ENCODE measurements at regions not wholly inside any gene's neighbourhood (a gene's known extent, or its start where the extent isn't known, plus 50 kb on each side); places are given as distances from the start of the nearest gene placed in this dataset.
"Not testable (repeated sequence)": the region's sequence is repeated elsewhere in the genome, so short reads cannot be mapped to it uniquely, and the experiment has no call there.

- not testable (repeated sequence) for H3K9me3 ChIP-seq (ENCODE audit: control insufficient read depth, insufficient read depth, low read depth, low read length); H3K36me3 ChIP-seq (ENCODE audit: control insufficient read depth, insufficient read depth, low read length); H3K4me3 ChIP-seq (ENCODE audit: low read depth, low read length); H3K9ac ChIP-seq (ENCODE audit: low read length); H3K4me1 ChIP-seq (ENCODE audit: control insufficient read depth, insufficient read depth, low read length); H3K27ac ChIP-seq (ENCODE audit: low read depth, low read length); H3K27me3 ChIP-seq (ENCODE audit: control insufficient read depth, insufficient read depth, low read length)
These were observed 948.8 kb downstream of the TMEM121 start for GRCh38 chr14:106475214-106475613.

GRCh38 chr14:106477600-106477999 is 951.2 kb downstream of the TMEM121 start:
- H3K4me1 ChIP-seq (ENCODE audit: control insufficient read depth, insufficient read depth, low read length); H3K9ac ChIP-seq (ENCODE audit: low read length); H3K36me3 ChIP-seq (ENCODE audit: control insufficient read depth, insufficient read depth, low read length); H3K27me3 ChIP-seq (ENCODE audit: control insufficient read depth, insufficient read depth, low read length); H3K4me3 ChIP-seq (ENCODE audit: low read depth, low read length); H3K27ac ChIP-seq (ENCODE audit: low read depth, low read length); H3K9me3 ChIP-seq (ENCODE audit: control insufficient read depth, insufficient read depth, low read depth, low read length): not testable (repeated sequence)

- H3K4me1 ChIP-seq (ENCODE audit: control insufficient read depth, insufficient read depth, low read length); H3K9me3 ChIP-seq (ENCODE audit: control insufficient read depth, insufficient read depth, low read depth, low read length); H3K36me3 ChIP-seq (ENCODE audit: control insufficient read depth, insufficient read depth, low read length); H3K27me3 ChIP-seq (ENCODE audit: control insufficient read depth, insufficient read depth, low read length); H3K4me3 ChIP-seq (ENCODE audit: low read depth, low read length); H3K9ac ChIP-seq (ENCODE audit: low read length); H3K27ac ChIP-seq (ENCODE audit: low read depth, low read length): not testable (repeated sequence)
These were observed 953.9 kb downstream of the TMEM121 start for GRCh38 chr14:106480287-106480686.

- not testable (repeated sequence) for H3K9ac ChIP-seq (ENCODE audit: low read length); H3K27me3 ChIP-seq (ENCODE audit: control insufficient read depth, insufficient read depth, low read length); H3K4me1 ChIP-seq (ENCODE audit: control insufficient read depth, insufficient read depth, low read length); H3K27ac ChIP-seq (ENCODE audit: low read depth, low read length); H3K4me3 ChIP-seq (ENCODE audit: low read depth, low read length); H3K36me3 ChIP-seq (ENCODE audit: control insufficient read depth, insufficient read depth, low read length)
- H3K9me3 ChIP-seq (ENCODE audit: control insufficient read depth, insufficient read depth, low read depth, low read length), result peaks cover 13% of the 10 kb centered on the region; the same call in 1 of the 2 replicates
These were observed 955.8 kb downstream of the TMEM121 start for GRCh38 chr14:106482213-106482612.

- H3K27ac ChIP-seq (ENCODE audit: low read depth, low read length), result no peak overlapping the region
- H3K9me3 ChIP-seq (ENCODE audit: control insufficient read depth, insufficient read depth, low read depth, low read length), result peaks cover 62% of the 10 kb centered on the region
- H3K4me3 ChIP-seq (ENCODE audit: low read depth, low read length), result no peak overlapping the region
- no peaks in the 10 kb centered on the region for H3K4me1 ChIP-seq (ENCODE audit: control insufficient read depth, insufficient read depth, low read length)
- no peaks in the 10 kb centered on the region for H3K36me3 ChIP-seq (ENCODE audit: control insufficient read depth, insufficient read depth, low read length)
- H3K9ac ChIP-seq (ENCODE audit: low read length), result no peak overlapping the region
- H3K27me3 ChIP-seq (ENCODE audit: control insufficient read depth, insufficient read depth, low read length), result no peaks in the 10 kb centered on the region
These were observed 961.2 kb downstream of the TMEM121 start for GRCh38 chr14:106487600-106487999.

- H3K4me1 ChIP-seq (ENCODE audit: control insufficient read depth, insufficient read depth, low read length), result no peaks in the 10 kb centered on the region
- no peak overlapping the region for H3K27ac ChIP-seq (ENCODE audit: low read depth, low read length)
- H3K9ac ChIP-seq (ENCODE audit: low read length), result no peak overlapping the region
- peaks cover 65% of the 10 kb centered on the region for H3K9me3 ChIP-seq (ENCODE audit: control insufficient read depth, insufficient read depth, low read depth, low read length)
- H3K27me3 ChIP-seq (ENCODE audit: control insufficient read depth, insufficient read depth, low read length), result no peaks in the 10 kb centered on the region
- no peak overlapping the region for H3K4me3 ChIP-seq (ENCODE audit: low read depth, low read length)
- no peaks in the 10 kb centered on the region for H3K36me3 ChIP-seq (ENCODE audit: control insufficient read depth, insufficient read depth, low read length)
These were observed 961.9 kb downstream of the TMEM121 start for GRCh38 chr14:106488291-106488690.

- H3K4me1 ChIP-seq (ENCODE audit: control insufficient read depth, insufficient read depth, low read length), result no peaks in the 10 kb centered on the region
- H3K9me3 ChIP-seq (ENCODE audit: control insufficient read depth, insufficient read depth, low read depth, low read length), result peaks cover 70% of the 10 kb centered on the region
- H3K4me3 ChIP-seq (ENCODE audit: low read depth, low read length), result no peak overlapping the region
- H3K27ac ChIP-seq (ENCODE audit: low read depth, low read length), result no peak overlapping the region
- no peaks in the 10 kb centered on the region for H3K36me3 ChIP-seq (ENCODE audit: control insufficient read depth, insufficient read depth, low read length)
- H3K27me3 ChIP-seq (ENCODE audit: control insufficient read depth, insufficient read depth, low read length), result no peaks in the 10 kb centered on the region
- H3K9ac ChIP-seq (ENCODE audit: low read length), result no peak overlapping the region
These were observed 962.9 kb downstream of the TMEM121 start for GRCh38 chr14:106489112-106489881.

GRCh38 chr14:106490442-106490841 is 964.1 kb downstream of the TMEM121 start:
- no peak overlapping the region for H3K4me3 ChIP-seq (ENCODE audit: low read depth, low read length)
- H3K27me3 ChIP-seq (ENCODE audit: control insufficient read depth, insufficient read depth, low read length), result no peaks in the 10 kb centered on the region
- no peaks in the 10 kb centered on the region for H3K36me3 ChIP-seq (ENCODE audit: control insufficient read depth, insufficient read depth, low read length)
- H3K27ac ChIP-seq (ENCODE audit: low read depth, low read length), result no peak overlapping the region
- H3K9ac ChIP-seq (ENCODE audit: low read length), result no peak overlapping the region
- no peaks in the 10 kb centered on the region for H3K4me1 ChIP-seq (ENCODE audit: control insufficient read depth, insufficient read depth, low read length)
- H3K9me3 ChIP-seq (ENCODE audit: control insufficient read depth, insufficient read depth, low read depth, low read length), result peaks cover 79% of the 10 kb centered on the region

- Histone ChIP-seq H3K4me1 (ENCODE audit: control insufficient read depth, insufficient read depth, low read length) (no peaks in the 10 kb centered on the region), H3K9ac (ENCODE audit: low read length) (no peak overlapping the region), H3K27me3 (ENCODE audit: control insufficient read depth, insufficient read depth, low read length) (no peaks in the 10 kb centered on the region), H3K4me3 (ENCODE audit: low read depth, low read length) (no peak overlapping the region), H3K9me3 (ENCODE audit: control insufficient read depth, insufficient read depth, low read depth, low read length) (peaks cover 70% of the 10 kb centered on the region), H3K27ac (ENCODE audit: low read depth, low read length) (no peak overlapping the region), H3K36me3 (ENCODE audit: control insufficient read depth, insufficient read depth, low read length) (no peaks in the 10 kb centered on the region)
These were observed 965.5 kb downstream of the TMEM121 start for GRCh38 chr14:106491851-106492250.

- no peak overlapping the region for H3K9ac ChIP-seq (ENCODE audit: low read length)
- no peaks in the 10 kb centered on the region for H3K4me1 ChIP-seq (ENCODE audit: control insufficient read depth, insufficient read depth, low read length)
- no peaks in the 10 kb centered on the region for H3K36me3 ChIP-seq (ENCODE audit: control insufficient read depth, insufficient read depth, low read length)
- no peak overlapping the region for H3K27ac ChIP-seq (ENCODE audit: low read depth, low read length)
- no peaks in the 10 kb centered on the region for H3K27me3 ChIP-seq (ENCODE audit: control insufficient read depth, insufficient read depth, low read length)
- H3K9me3 ChIP-seq (ENCODE audit: control insufficient read depth, insufficient read depth, low read depth, low read length), result peaks cover 58% of the 10 kb centered on the region
- no peak overlapping the region for H3K4me3 ChIP-seq (ENCODE audit: low read depth, low read length)
These were observed 967.8 kb downstream of the TMEM121 start for GRCh38 chr14:106493962-106494823.

- no peak overlapping the region for H3K9ac ChIP-seq (ENCODE audit: low read length)
- no peaks in the 10 kb centered on the region for H3K4me1 ChIP-seq (ENCODE audit: control insufficient read depth, insufficient read depth, low read length)
- no peak overlapping the region for H3K4me3 ChIP-seq (ENCODE audit: low read depth, low read length)
- peaks cover 3% of the 10 kb centered on the region; the same call in 1 of the 2 replicates for H3K27me3 ChIP-seq (ENCODE audit: control insufficient read depth, insufficient read depth, low read length)
- peaks cover 44% of the 10 kb centered on the region for H3K9me3 ChIP-seq (ENCODE audit: control insufficient read depth, insufficient read depth, low read depth, low read length)
- no peaks in the 10 kb centered on the region for H3K36me3 ChIP-seq (ENCODE audit: control insufficient read depth, insufficient read depth, low read length)
- H3K27ac ChIP-seq (ENCODE audit: low read depth, low read length), result no peak overlapping the region
These were observed 974.2 kb downstream of the TMEM121 start for GRCh38 chr14:106500571-106500970.

Measured in HUES6 (cell line).